Lower lobe of right lung (tissue), 2 donors: ENCODE measurements at regions not wholly inside any gene's neighbourhood (a gene's known extent, or its start where the extent isn't known, plus 50 kb on each side); places are given as distances from the start of the nearest gene placed in this dataset.

Source experiments
- ATAC-seq, 2 donors: fragments of 200-7000 bp; cut with Tn5 transposase; one replicate each; pipeline ENCODE4 v1.9.1; 2020 to 2022; ENCODE audit warnings: mild to moderate bottlenecking in 2 of 2, moderate library complexity in 2 of 2
- DNase-seq: peaks from one replicate; pipeline ENCODE4 v3.0.0-alpha.2; 2020
- H3K27ac ChIP-seq: fragments of 200-600 bp; one replicate; pipeline ENCODE4 v1.8.0; 2022
- H3K27me3 ChIP-seq: fragments of 200-600 bp; one replicate; pipeline ENCODE4 v1.8.0; 2022; ENCODE audit warnings: low read depth
- H3K36me3 ChIP-seq: fragments of 200-600 bp; one replicate; pipeline ENCODE4 v1.8.0; 2022; ENCODE audit warnings: mild to moderate bottlenecking
- H3K4me1 ChIP-seq: fragments of 200-600 bp; one replicate; pipeline ENCODE4 v1.8.0; 2022
- H3K4me3 ChIP-seq: fragments of 200-600 bp; one replicate; pipeline ENCODE4 v1.8.0; 2022; ENCODE audit warnings: mild to moderate bottlenecking
- H3K9me3 ChIP-seq: fragments of 200-600 bp; one replicate; pipeline ENCODE4 v1.8.0; 2022
- CTCF ChIP-seq: fragments of 200-600 bp; IDR thresholded peaks from one replicate; pipeline ENCODE4 v1.8.0; 2022; ENCODE audit warnings: antibody characterized with exemption, mild to moderate bottlenecking
- intact Hi-C: fragments of 100-400 bp; cut with DNase I; formaldehyde crosslinking; loops from one replicate; pipeline ENCODE4 v1.11.0; 2022
- donor health status: DM: no; HTN: yes; CAD: no; lungs with severe emphysema.

- intact Hi-C loops: no loop called here
- no peak for DNase-seq
Measured at GRCh38 chr2:183214680-183215079, 90.4 kb downstream of the NUP35 start.

DNA sequence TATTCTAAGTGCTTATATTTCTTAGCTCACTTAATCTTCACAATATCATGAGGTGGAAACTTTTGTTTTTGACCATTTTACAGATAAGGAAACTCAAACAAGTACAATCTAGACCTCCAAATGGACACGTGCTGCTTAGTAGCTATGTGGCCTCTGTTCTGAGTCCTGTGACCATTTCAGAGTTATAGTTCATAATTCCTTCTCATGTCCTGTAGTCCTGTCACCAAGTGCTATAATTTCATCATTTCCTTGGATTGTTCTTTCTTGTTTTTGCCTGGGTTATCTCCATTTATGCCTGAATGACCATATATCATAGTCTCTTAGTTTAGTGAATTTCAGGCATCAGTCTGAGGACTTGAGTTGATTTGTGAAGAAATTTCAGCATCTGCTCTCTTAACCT lies 91.7 kb downstream of the NUP35 start:
- intact Hi-C loops: no loop called here
- no peak for DNase-seq
- no peaks in the 10 kb centered on the region for H3K9me3 ChIP-seq
- no peak for ATAC-seq
- no peak for TF ChIP-seq CTCF
- no peaks in the 10 kb centered on the region for H3K36me3 ChIP-seq
- H3K27me3 ChIP-seq: no peaks in the 10 kb centered on the region
- no peak overlapping the region for H3K27ac ChIP-seq
- no peaks in the 10 kb centered on the region for H3K4me1 ChIP-seq
- no peak overlapping the region for H3K4me3 ChIP-seq

More at GRCh38 chr2:183214680-183215079, 90.4 kb downstream of the NUP35 start:
- H3K9me3 ChIP-seq: no peaks in the 10 kb centered on the region
- no peak overlapping the region for H3K27ac ChIP-seq
- no peaks in the 10 kb centered on the region for H3K4me1 ChIP-seq
- no peaks in the 10 kb centered on the region for H3K27me3 ChIP-seq
- ATAC-seq: no peak
- no peaks in the 10 kb centered on the region for H3K36me3 ChIP-seq
- H3K4me3 ChIP-seq: no peak overlapping the region
- TF ChIP-seq CTCF: no peak

DNA sequence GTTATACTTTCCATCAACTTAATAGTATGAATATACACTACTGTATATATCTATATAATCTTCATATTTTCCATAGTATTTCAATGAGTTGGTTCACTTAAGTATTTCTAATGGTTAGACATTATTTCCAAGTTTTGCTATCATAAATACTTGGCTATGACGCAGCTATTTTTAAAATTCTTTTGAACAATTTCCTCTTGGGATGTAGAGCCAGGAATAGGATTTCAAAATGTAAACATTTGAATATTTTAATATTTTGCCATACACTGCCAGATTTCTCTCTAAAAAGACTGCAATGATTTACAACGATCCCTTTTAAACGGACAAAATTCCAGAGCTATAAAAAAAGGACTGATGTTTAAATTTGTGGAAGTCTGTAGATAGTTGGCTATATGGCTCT lies 95.6 kb downstream of the NUP35 start:
- Histone ChIP-seq H3K9me3 (no peaks in the 10 kb centered on the region), H3K4me3 (no peak overlapping the region), H3K27ac (no peak overlapping the region), H3K36me3 (no peaks in the 10 kb centered on the region), H3K4me1 (no peaks in the 10 kb centered on the region), H3K27me3 (no peaks in the 10 kb centered on the region)
- intact Hi-C loops: no loop called here
- no peak for ATAC-seq
- no peak for TF ChIP-seq CTCF
- no peak for DNase-seq

DNA sequence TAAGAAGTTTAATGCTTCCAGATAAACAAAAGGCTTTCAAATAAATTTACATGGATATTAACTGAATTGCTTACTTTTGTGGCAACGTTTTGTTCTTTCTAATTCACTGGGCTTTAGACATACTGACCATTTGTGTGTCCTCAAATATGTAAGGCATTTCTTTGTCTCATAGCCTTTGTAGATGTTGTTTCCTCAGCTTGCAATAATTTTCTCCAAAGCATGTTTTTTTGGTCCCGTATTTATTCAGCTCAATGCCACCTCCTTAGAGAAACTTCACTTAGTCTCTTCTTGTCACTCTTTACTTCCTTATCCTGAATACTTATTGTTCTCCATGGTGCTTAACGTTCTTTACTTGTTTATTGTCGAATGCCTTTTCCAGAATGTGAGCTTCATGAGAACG lies 98.5 kb downstream of the NUP35 start:
- no peaks in the 10 kb centered on the region for H3K4me1 ChIP-seq
- no peaks in the 10 kb centered on the region for H3K27me3 ChIP-seq
- intact Hi-C loops: no loop called here
- DNase-seq (no peak), ATAC-seq (no peak)
- TF ChIP-seq CTCF: no peak
- H3K4me3 ChIP-seq: no peak overlapping the region
- H3K36me3 ChIP-seq: no peaks in the 10 kb centered on the region
- H3K27ac ChIP-seq: no peak overlapping the region
- H3K9me3 ChIP-seq: no peaks in the 10 kb centered on the region

GRCh38 chr2:183224948-183225347 lies 100.7 kb downstream of the NUP35 start:
- Histone ChIP-seq H3K27me3 (no peaks in the 10 kb centered on the region), H3K36me3 (no peaks in the 10 kb centered on the region), H3K27ac (no peak overlapping the region), H3K4me3 (no peak overlapping the region), H3K9me3 (no peaks in the 10 kb centered on the region), H3K4me1 (no peaks in the 10 kb centered on the region)
- ATAC-seq: no peak
- TF ChIP-seq CTCF: no peak
- no peak for DNase-seq
- intact Hi-C loops: no loop called here

- Histone ChIP-seq H3K4me1 (no peaks in the 10 kb centered on the region), H3K9me3 (no peaks in the 10 kb centered on the region), H3K36me3 (no peaks in the 10 kb centered on the region), H3K27ac (no peak overlapping the region), H3K4me3 (no peak overlapping the region), H3K27me3 (no peaks in the 10 kb centered on the region)
- intact Hi-C loops: no loop called here
- DNase-seq (no peak), ATAC-seq (no peak)
- TF ChIP-seq CTCF: no peak
Measured at GRCh38 chr2:183227176-183227575, 102.9 kb downstream of the NUP35 start.
